ENCODE measurements at regions not wholly inside any gene's neighbourhood (a gene's known extent, or its start where the extent isn't known, plus 50 kb on each side); places are given as distances from the start of the nearest gene placed in this dataset.

DNA sequence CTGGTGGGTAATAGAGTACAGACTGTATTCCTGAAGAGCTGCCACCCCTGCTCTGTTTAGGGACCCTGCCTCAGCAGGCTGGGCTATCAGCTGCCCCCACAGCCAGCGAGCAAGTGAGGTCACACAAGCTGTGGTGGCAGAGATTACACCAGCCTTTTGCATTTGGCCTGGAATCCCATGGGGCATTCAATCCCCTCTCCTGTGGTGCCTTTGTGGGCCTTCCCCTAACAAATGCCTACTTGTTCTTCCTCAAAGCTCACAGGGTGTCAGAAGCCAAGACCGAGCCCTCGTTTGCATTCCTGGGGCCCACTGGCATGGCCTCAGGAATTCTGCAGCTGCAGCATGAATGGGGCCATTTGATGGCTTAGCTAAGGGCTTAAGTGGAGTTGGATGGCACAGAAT, 212.7 kb upstream of the PHYHIPL start:
- TF ChIP-seq, protein P1, sequence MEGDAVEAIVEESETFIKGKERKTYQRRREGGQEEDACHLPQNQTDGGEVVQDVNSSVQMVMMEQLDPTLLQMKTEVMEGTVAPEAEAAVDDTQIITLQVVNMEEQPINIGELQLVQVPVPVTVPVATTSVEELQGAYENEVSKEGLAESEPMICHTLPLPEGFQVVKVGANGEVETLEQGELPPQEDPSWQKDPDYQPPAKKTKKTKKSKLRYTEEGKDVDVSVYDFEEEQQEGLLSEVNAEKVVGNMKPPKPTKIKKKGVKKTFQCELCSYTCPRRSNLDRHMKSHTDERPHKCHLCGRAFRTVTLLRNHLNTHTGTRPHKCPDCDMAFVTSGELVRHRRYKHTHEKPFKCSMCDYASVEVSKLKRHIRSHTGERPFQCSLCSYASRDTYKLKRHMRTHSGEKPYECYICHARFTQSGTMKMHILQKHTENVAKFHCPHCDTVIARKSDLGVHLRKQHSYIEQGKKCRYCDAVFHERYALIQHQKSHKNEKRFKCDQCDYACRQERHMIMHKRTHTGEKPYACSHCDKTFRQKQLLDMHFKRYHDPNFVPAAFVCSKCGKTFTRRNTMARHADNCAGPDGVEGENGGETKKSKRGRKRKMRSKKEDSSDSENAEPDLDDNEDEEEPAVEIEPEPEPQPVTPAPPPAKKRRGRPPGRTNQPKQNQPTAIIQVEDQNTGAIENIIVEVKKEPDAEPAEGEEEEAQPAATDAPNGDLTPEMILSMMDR (IDR thresholded peaks at IDR 0.05): no peak
- no peak for TF ChIP-seq POLR2AphosphoS5 (IDR thresholded peaks at IDR 0.05)
- TF ChIP-seq POLR2A (IDR thresholded peaks at IDR 0.05): no peak

Measured in suprapubic skin (tissue), 4 donors.